IPS DF 4.7 (cell line): ENCODE measurements at regions not wholly inside any gene's neighbourhood (a gene's known extent, or its start where the extent isn't known, plus 50 kb on each side); places are given as distances from the start of the nearest gene placed in this dataset.

Experiments
- DNase-seq: peaks from one replicate; pipeline ENCODE4 v3.0.0-alpha.2; 2013; ENCODE audit warnings: low spot score; ENCODE audit errors: extremely low read depth

GRCh38 chr5:174849426-174849825, 125.0 kb downstream of the MSX2 start:
- DNase-seq = no peak

- no peak for DNase-seq
These were observed 120.6 kb downstream of the MSX2 start for GRCh38 chr5:174844971-174845370.

- peak; percentile 44 for DNase-seq
These were observed 119.2 kb downstream of the MSX2 start for GRCh38 chr5:174843263-174844250.

GRCh38 chr5:174840435-174840834, 116.1 kb downstream of the MSX2 start:
- DNase-seq = no peak

- DNase-seq = no peak
These were observed 114.8 kb downstream of the MSX2 start for GRCh38 chr5:174839196-174839595.

GRCh38 chr5:174837919-174838902, 113.8 kb downstream of the MSX2 start:
- peak; percentile 46 for DNase-seq

GRCh38 chr5:174834081-174834480, 109.7 kb downstream of the MSX2 start:
- DNase-seq = no peak

GRCh38 chr5:174832811-174833210, 108.4 kb downstream of the MSX2 start:
- DNase-seq = no peak

- no peak for DNase-seq
These were observed 107.6 kb downstream of the MSX2 start for GRCh38 chr5:174832025-174832424.

GRCh38 chr5:174831031-174831660, 106.8 kb downstream of the MSX2 start:
- no peak for DNase-seq

GRCh38 chr5:174829511-174829864, 105.1 kb downstream of the MSX2 start:
- no peak for DNase-seq

- no peak for DNase-seq
These were observed 104.6 kb downstream of the MSX2 start for GRCh38 chr5:174828804-174829510.

- no peak for DNase-seq
These were observed 103.2 kb downstream of the MSX2 start for GRCh38 chr5:174827558-174827957.

GRCh38 chr5:174825587-174825986, 101.2 kb downstream of the MSX2 start:
- no peak for DNase-seq

- DNase-seq = no peak
These were observed 94.0 kb downstream of the MSX2 start for GRCh38 chr5:174818430-174818829.

GRCh38 chr5:174817610-174818009, 93.2 kb downstream of the MSX2 start:
- DNase-seq = no peak

- DNase-seq = no peak
These were observed 92.5 kb downstream of the MSX2 start for GRCh38 chr5:174816858-174817257.

- no peak for DNase-seq
These were observed 87.1 kb downstream of the MSX2 start for GRCh38 chr5:174811438-174811837.

GRCh38 chr5:174810796-174811195, 86.4 kb downstream of the MSX2 start:
- no peak for DNase-seq

GRCh38 chr5:174807471-174807870, 83.1 kb downstream of the MSX2 start:
- no peak for DNase-seq

- no peak for DNase-seq
These were observed 82.3 kb downstream of the MSX2 start for GRCh38 chr5:174806729-174807128.
